NCI-H2196 treated with DMSO at 0.1 percent for 48 hours (cell line): ENCODE measurements at regions not wholly inside any gene's neighbourhood (a gene's known extent, or its start where the extent isn't known, plus 50 kb on each side); places are given as distances from the start of the nearest gene placed in this dataset.
"Not testable (repeated sequence)": the region's sequence is repeated elsewhere in the genome, so short reads cannot be mapped to it uniquely, and the experiment has no call there.

Source experiments
- DNase-seq: peaks from one replicate; lab custom pipeline; 2025; ENCODE audit not compliant: unreplicated experiment; lab: John Stamatoyannopoulos, UW

GRCh38 chr2:160550048-160550447 is 56.4 kb upstream of the RBMS1 start:
- DNase-seq: no peak

- no peak for DNase-seq
Measured at GRCh38 chr2:160551259-160551658, 57.7 kb upstream of the RBMS1 start.

- DNase-seq: no peak
Measured at GRCh38 chr2:160555420-160556071, 61.9 kb upstream of the RBMS1 start.

- DNase-seq: no peak
Measured at GRCh38 chr2:160557903-160558302, 64.3 kb upstream of the RBMS1 start.

GRCh38 chr2:160558531-160558930 is 64.9 kb upstream of the RBMS1 start:
- no peak for DNase-seq

- no peak for DNase-seq
Measured at GRCh38 chr2:160561551-160562295, 68.1 kb upstream of the RBMS1 start.

GRCh38 chr2:160562730-160563129 is 69.1 kb upstream of the RBMS1 start:
- no peak for DNase-seq

GRCh38 chr2:160564591-160564990 is 71.0 kb upstream of the RBMS1 start:
- DNase-seq: no peak

- DNase-seq: no peak
Measured at GRCh38 chr2:160565099-160565845, 71.7 kb upstream of the RBMS1 start.

- no peak for DNase-seq
Measured at GRCh38 chr2:160566717-160567116, 73.1 kb upstream of the RBMS1 start.

GRCh38 chr2:160568856-160569255 is 75.2 kb upstream of the RBMS1 start:
- no peak for DNase-seq

GRCh38 chr2:160570376-160570775 is 76.8 kb upstream of the RBMS1 start:
- no peak for DNase-seq

- DNase-seq: no peak
Measured at GRCh38 chr2:160574468-160575140, 81.0 kb upstream of the RBMS1 start.

GRCh38 chr2:160575368-160575767 is 81.8 kb upstream of the RBMS1 start:
- no peak for DNase-seq

- DNase-seq: no peak
Measured at GRCh38 chr2:160576054-160576499, 82.5 kb upstream of the RBMS1 start.

GRCh38 chr2:160577081-160577480 is 83.5 kb upstream of the RBMS1 start:
- not testable (repeated sequence) for DNase-seq

GRCh38 chr2:160581035-160581434 is 87.4 kb upstream of the RBMS1 start:
- no peak for DNase-seq

GRCh38 chr2:160581448-160581847 is 87.8 kb upstream of the RBMS1 start:
- DNase-seq: no peak

GRCh38 chr2:160582081-160582480 is 88.5 kb upstream of the RBMS1 start:
- no peak for DNase-seq

- no peak for DNase-seq
Measured at GRCh38 chr2:160582490-160583145, 89.0 kb upstream of the RBMS1 start.

- peak; percentile 71 for DNase-seq
Measured at GRCh38 chr2:160583146-160583535, 89.5 kb upstream of the RBMS1 start.
